ENCODE measurements at regions not wholly inside any gene's neighbourhood (a gene's known extent, or its start where the extent isn't known, plus 50 kb on each side); places are given as distances from the start of the nearest gene placed in this dataset.
A peak's percentile ranks its signal among the peaks of the same experiment; 100 is the strongest.

GRCh38 chr13:106385654-106386053 lies 149.8 kb downstream of the EFNB2 start:
- DNase-seq (no peak), ATAC-seq (peak in 1 of 2 donors; percentile 92)
- intact Hi-C loops (cut with DNase I), result no loop called here

- ATAC-seq (no peak), DNase-seq (no peak)
- intact Hi-C loops (cut with DNase I), result no loop called here
These were observed 150.9 kb downstream of the EFNB2 start for GRCh38 chr13:106384516-106384915.

GRCh38 chr13:106383791-106384190 lies 151.7 kb downstream of the EFNB2 start:
- intact Hi-C loops (cut with DNase I), result no loop called here
- DNase-seq, result no peak

GRCh38 chr13:106382534-106382933 lies 152.9 kb downstream of the EFNB2 start:
- ATAC-seq (no peak), DNase-seq (no peak)
- intact Hi-C loops (cut with DNase I), result no loop called here

More at GRCh38 chr13:106383791-106384190, 151.7 kb downstream of the EFNB2 start:
- ATAC-seq, result no peak

GRCh38 chr13:106381091-106381490 lies 154.4 kb downstream of the EFNB2 start:
- DNase-seq (no peak), ATAC-seq (peak in 1 of 2 donors; percentile 33)
- intact Hi-C loops (cut with DNase I), result no loop called here

GRCh38 chr13:106377931-106378662 lies 157.4 kb downstream of the EFNB2 start:
- intact Hi-C loops (cut with DNase I), result loop anchor here in 1 of 2 donors (1.0 kb wide), 1 partner anchor 40 kb away; no protein-coding TSS in a partner anchor
- ATAC-seq (no peak), DNase-seq (no peak)

- intact Hi-C loops (cut with DNase I), result loop anchor here in 1 of 2 donors (1.0 kb wide), 1 partner anchor 41 kb away; no protein-coding TSS in a partner anchor
- DNase-seq, result no peak
- no peak for ATAC-seq
These were observed 158.1 kb downstream of the EFNB2 start for GRCh38 chr13:106377341-106377740.

GRCh38 chr13:106376401-106377112 lies 158.9 kb downstream of the EFNB2 start:
- no peak for DNase-seq
- intact Hi-C loops (cut with DNase I), result loop anchor here in 1 of 2 donors (1.0 kb wide), 1 partner anchor 42 kb away; no protein-coding TSS in a partner anchor
- no peak for ATAC-seq

- intact Hi-C loops (cut with DNase I), result no loop called here
- ATAC-seq (no peak), DNase-seq (no peak)
These were observed 160.4 kb downstream of the EFNB2 start for GRCh38 chr13:106375085-106375484.

GRCh38 chr13:106374631-106375030 lies 160.8 kb downstream of the EFNB2 start:
- intact Hi-C loops (cut with DNase I), result no loop called here
- DNase-seq (no peak), ATAC-seq (no peak)

GRCh38 chr13:106373989-106374572 lies 161.4 kb downstream of the EFNB2 start:
- DNase-seq (no peak), ATAC-seq (no peak)
- intact Hi-C loops (cut with DNase I), result no loop called here

GRCh38 chr13:106373304-106373988 lies 162.0 kb downstream of the EFNB2 start:
- intact Hi-C loops (cut with DNase I), result no loop called here
- DNase-seq, result no peak
- no peak for ATAC-seq

GRCh38 chr13:106372199-106373155 lies 163.0 kb downstream of the EFNB2 start:
- ATAC-seq (no peak), DNase-seq (no peak)
- intact Hi-C loops (cut with DNase I), result no loop called here

GRCh38 chr13:106371024-106371423 lies 164.4 kb downstream of the EFNB2 start:
- DNase-seq, result no peak
- intact Hi-C loops (cut with DNase I), result no loop called here
- no peak for ATAC-seq

- no peak for DNase-seq
- intact Hi-C loops (cut with DNase I), result no loop called here
- ATAC-seq, result no peak
These were observed 165.6 kb downstream of the EFNB2 start for GRCh38 chr13:106369858-106370257.

- intact Hi-C loops (cut with DNase I), result no loop called here
- ATAC-seq (no peak), DNase-seq (no peak)
These were observed 166.4 kb downstream of the EFNB2 start for GRCh38 chr13:106369091-106369490.

- intact Hi-C loops (cut with DNase I), result no loop called here
- DNase-seq (no peak), ATAC-seq (no peak)
These were observed 168.0 kb downstream of the EFNB2 start for GRCh38 chr13:106367361-106367971.

GRCh38 chr13:106362707-106363106 lies 172.8 kb downstream of the EFNB2 start:
- intact Hi-C loops (cut with DNase I), result no loop called here
- ATAC-seq (no peak), DNase-seq (no peak)

All from left cardiac atrium (tissue), 4 donors.